OCI-LY3 (cell line): ENCODE measurements at regions not wholly inside any gene's neighbourhood (a gene's known extent, or its start where the extent isn't known, plus 50 kb on each side); places are given as distances from the start of the nearest gene placed in this dataset.

Source experiments
- H2AFZ ChIP-seq: fragments of 200-600, 300-600 bp; shearing (Covaris generic); 2 replicates; pipeline ENCODE4 v1.6.0; 2014; ENCODE audit warnings: antibody characterized with exemption, low read depth, low read length
- H3K27ac ChIP-seq: fragments of 200-600, 300-600 bp; sonication (generic); 2 replicates; pipeline ENCODE4 v1.5.1; 2014; ENCODE audit warnings: mild to moderate bottlenecking, low read length, moderate library complexity, mixed read lengths
- H3K27me3 ChIP-seq: fragments of 200-600, 300-600 bp; sonication (generic); 2 replicates; pipeline ENCODE4 v1.6.1; 2014; ENCODE audit warnings: low read depth, low read length, mixed read lengths
- H3K36me3 ChIP-seq: fragments of 200-600, 300-600 bp; sonication (generic); replicated peaks from 2 replicates; pipeline ENCODE3; 2014; ENCODE audit warnings: low read depth, low read length, mixed read lengths
- H3K4me1 ChIP-seq: fragments of 300-600, 200-600 bp; sonication (generic); 2 replicates; pipeline ENCODE4 v1.6.1; 2014; ENCODE audit warnings: low read length, mixed read lengths
- H3K4me2 ChIP-seq: fragments of 200-600, 300-600 bp; sonication (generic); 2 replicates; pipeline ENCODE4 v1.6.1; 2014; ENCODE audit warnings: low read length, mixed read lengths
- H3K4me3 ChIP-seq: fragments of 300-600, 200-600 bp; sonication (generic); 2 replicates; pipeline ENCODE4 v1.5.1; 2014; ENCODE audit warnings: antibody characterized with exemption, mild to moderate bottlenecking, low read length, moderate library complexity
- H3K79me2 ChIP-seq: fragments of 300-600, 200-600 bp; shearing (Covaris generic); 2 replicates; pipeline ENCODE4 v1.6.1; 2014; ENCODE audit warnings: mild to moderate bottlenecking, low read length, mixed read lengths
- H3K9ac ChIP-seq: fragments of 300-600, 200-600 bp; shearing (Covaris generic); 2 replicates; pipeline ENCODE4 v1.6.0; 2014; ENCODE audit warnings: mild to moderate bottlenecking, low read length, moderate library complexity
- H3K9me3 ChIP-seq: fragments of 200-600, 300-600 bp; shearing (Covaris generic); 2 replicates; pipeline ENCODE4 v1.6.1; 2014; ENCODE audit warnings: low read length, mixed read lengths; ENCODE audit not compliant: insufficient read depth
- H4K20me1 ChIP-seq: fragments of 200-600, 300-600 bp; sonication (generic); 2 replicates; pipeline ENCODE4 v1.6.1; 2016; ENCODE audit warnings: low read length, mixed read lengths; ENCODE audit not compliant: insufficient read depth
- CTCF ChIP-seq: fragments of 200-600, 300-600 bp; sonication (generic); IDR thresholded peaks from 2 replicates; pipeline ENCODE4 v1.5.1; 2014; ENCODE audit warnings: antibody characterized with exemption, low read length, low read depth
- EZH2phosphoT487 ChIP-seq: fragments of 200-600 bp; shearing (Covaris generic); IDR thresholded peaks from 2 replicates; pipeline ENCODE4 v1.6.1; 2018; ENCODE audit warnings: antibody characterized with exemption, mixed run types, low read depth

- TF ChIP-seq EZH2phosphoT487 (no peak), CTCF (no peak)
- Histone ChIP-seq H3K79me2 (no peaks in the 10 kb centered on the region), H3K4me1 (peaks cover 12% of the 10 kb centered on the region), H4K20me1 (no peaks in the 10 kb centered on the region), H3K27ac (no peak overlapping the region), H2AFZ (no peak overlapping the region), H3K4me2 (no peak overlapping the region), H3K9ac (no peak overlapping the region), H3K27me3 (no peaks in the 10 kb centered on the region), H3K36me3 (no peaks in the 10 kb centered on the region), H3K9me3 (no peaks in the 10 kb centered on the region), H3K4me3 (no peak overlapping the region)
These were observed 355.6 kb downstream of the METTL15 start for GRCh38 chr11:28463826-28464225.

- TF ChIP-seq CTCF: no peak
- no peak for TF ChIP-seq EZH2phosphoT487
- Histone ChIP-seq H3K4me2 (no peak overlapping the region), H4K20me1 (no peaks in the 10 kb centered on the region), H3K4me1 (peaks cover 12% of the 10 kb centered on the region), H3K4me3 (no peak overlapping the region), H3K9ac (no peak overlapping the region), H3K27me3 (no peaks in the 10 kb centered on the region), H3K27ac (no peak overlapping the region), H3K9me3 (no peaks in the 10 kb centered on the region), H3K79me2 (no peaks in the 10 kb centered on the region), H3K36me3 (no peaks in the 10 kb centered on the region), H2AFZ (no peak overlapping the region)
These were observed 353.7 kb downstream of the METTL15 start for GRCh38 chr11:28461846-28462245.

GRCh38 chr11:28461338-28461737 is 353.1 kb downstream of the METTL15 start:
- no peaks in the 10 kb centered on the region for H3K36me3 ChIP-seq
- H3K4me1 ChIP-seq: peaks cover 12% of the 10 kb centered on the region
- no peaks in the 10 kb centered on the region for H4K20me1 ChIP-seq
- no peak overlapping the region for H3K4me3 ChIP-seq
- no peak overlapping the region for H2AFZ ChIP-seq
- no peaks in the 10 kb centered on the region for H3K27me3 ChIP-seq
- no peaks in the 10 kb centered on the region for H3K79me2 ChIP-seq
- no peak overlapping the region for H3K4me2 ChIP-seq
- no peak overlapping the region for H3K27ac ChIP-seq
- no peaks in the 10 kb centered on the region for H3K9me3 ChIP-seq
- TF ChIP-seq EZH2phosphoT487 (no peak), CTCF (no peak)
- H3K9ac ChIP-seq: no peak overlapping the region

GRCh38 chr11:28460348-28460747 is 352.2 kb downstream of the METTL15 start:
- TF ChIP-seq EZH2phosphoT487: no peak
- no peak for TF ChIP-seq CTCF
- Histone ChIP-seq H3K9me3 (no peaks in the 10 kb centered on the region), H3K4me2 (no peak overlapping the region), H4K20me1 (no peaks in the 10 kb centered on the region), H3K4me3 (no peak overlapping the region), H3K27ac (no peak overlapping the region), H3K27me3 (no peaks in the 10 kb centered on the region), H3K79me2 (no peaks in the 10 kb centered on the region), H3K9ac (no peak overlapping the region), H3K36me3 (no peaks in the 10 kb centered on the region), H2AFZ (no peak overlapping the region), H3K4me1 (peaks cover 12% of the 10 kb centered on the region)
